ENCODE measurements at regions not wholly inside any gene's neighbourhood (a gene's known extent, or its start where the extent isn't known, plus 50 kb on each side); places are given as distances from the start of the nearest gene placed in this dataset.

DNA sequence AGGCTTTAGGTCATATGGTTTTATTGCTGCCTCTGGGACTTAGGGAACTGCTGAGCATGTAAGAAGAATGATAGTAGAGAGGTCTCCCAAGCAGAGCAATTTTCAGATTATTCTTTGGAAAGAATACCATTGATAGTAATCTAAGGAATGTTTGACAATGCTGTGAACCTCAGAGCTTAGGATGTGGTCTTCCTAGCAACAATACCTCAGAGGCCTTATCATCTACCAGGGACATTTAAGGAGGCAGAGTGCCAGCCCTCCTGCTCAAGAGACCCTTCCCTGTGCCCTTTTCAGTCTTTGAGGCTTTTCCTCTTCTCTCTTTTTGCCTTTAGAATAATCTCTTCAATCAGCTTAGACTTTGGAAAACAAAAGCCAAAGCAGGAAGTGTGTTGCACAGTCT lies 272.1 kb downstream of the OXSM start:
- Histone ChIP-seq H3F3A (ENCODE audit: insufficient read depth, low read length, poor library complexity, severe bottlenecking) (no peaks in the 10 kb centered on the region), H4K20me1 (ENCODE audit: insufficient read depth) (no peaks in the 10 kb centered on the region), H3K36me3 (ENCODE audit: insufficient read depth, low read length) (no peaks in the 10 kb centered on the region), H3K9ac (ENCODE audit: low read length) (no peak overlapping the region), H3K27ac (ENCODE audit: low read length) (no peak overlapping the region), H3K27me3 (ENCODE audit: insufficient read depth, low read depth, low read length) (no peaks in the 10 kb centered on the region), H3K4me2 (ENCODE audit: low read length) (no peak overlapping the region), H3K79me2 (replicated peaks; ENCODE audit: insufficient read depth, low read length) (no peaks in the 10 kb centered on the region), H3K4me3 (ENCODE audit: low read length) (no peak overlapping the region), H3K9me3 (ENCODE audit: low read length) (no peaks in the 10 kb centered on the region), H2AFZ (ENCODE audit: low read depth, low read length) (no peak overlapping the region), H3K9me2 (ENCODE audit: insufficient read depth, low read length) (no peaks in the 10 kb centered on the region)
- TF ChIP-seq EZH2 (IDR thresholded peaks at IDR 0.05; ENCODE audit: borderline replicate concordance, insufficient read depth, low read length, poor library complexity, severe bottlenecking) (no peak), POLR2AphosphoS5 (IDR thresholded peaks at IDR 0.05) (no peak), RAD21 (conservative IDR thresholded peaks at IDR 0.05) (no peak), EP300 (conservative IDR thresholded peaks at IDR 0.05; ENCODE audit: poor library complexity, severe bottlenecking) (no peak), TAF1 (IDR thresholded peaks at IDR 0.05; ENCODE audit: low read depth) (no peak), MXI1 (conservative IDR thresholded peaks at IDR 0.05; ENCODE audit: poor library complexity, severe bottlenecking) (no peak), SMC3 (conservative IDR thresholded peaks at IDR 0.05; ENCODE audit: poor library complexity) (no peak)
- TF ChIP-seq, protein P1, sequence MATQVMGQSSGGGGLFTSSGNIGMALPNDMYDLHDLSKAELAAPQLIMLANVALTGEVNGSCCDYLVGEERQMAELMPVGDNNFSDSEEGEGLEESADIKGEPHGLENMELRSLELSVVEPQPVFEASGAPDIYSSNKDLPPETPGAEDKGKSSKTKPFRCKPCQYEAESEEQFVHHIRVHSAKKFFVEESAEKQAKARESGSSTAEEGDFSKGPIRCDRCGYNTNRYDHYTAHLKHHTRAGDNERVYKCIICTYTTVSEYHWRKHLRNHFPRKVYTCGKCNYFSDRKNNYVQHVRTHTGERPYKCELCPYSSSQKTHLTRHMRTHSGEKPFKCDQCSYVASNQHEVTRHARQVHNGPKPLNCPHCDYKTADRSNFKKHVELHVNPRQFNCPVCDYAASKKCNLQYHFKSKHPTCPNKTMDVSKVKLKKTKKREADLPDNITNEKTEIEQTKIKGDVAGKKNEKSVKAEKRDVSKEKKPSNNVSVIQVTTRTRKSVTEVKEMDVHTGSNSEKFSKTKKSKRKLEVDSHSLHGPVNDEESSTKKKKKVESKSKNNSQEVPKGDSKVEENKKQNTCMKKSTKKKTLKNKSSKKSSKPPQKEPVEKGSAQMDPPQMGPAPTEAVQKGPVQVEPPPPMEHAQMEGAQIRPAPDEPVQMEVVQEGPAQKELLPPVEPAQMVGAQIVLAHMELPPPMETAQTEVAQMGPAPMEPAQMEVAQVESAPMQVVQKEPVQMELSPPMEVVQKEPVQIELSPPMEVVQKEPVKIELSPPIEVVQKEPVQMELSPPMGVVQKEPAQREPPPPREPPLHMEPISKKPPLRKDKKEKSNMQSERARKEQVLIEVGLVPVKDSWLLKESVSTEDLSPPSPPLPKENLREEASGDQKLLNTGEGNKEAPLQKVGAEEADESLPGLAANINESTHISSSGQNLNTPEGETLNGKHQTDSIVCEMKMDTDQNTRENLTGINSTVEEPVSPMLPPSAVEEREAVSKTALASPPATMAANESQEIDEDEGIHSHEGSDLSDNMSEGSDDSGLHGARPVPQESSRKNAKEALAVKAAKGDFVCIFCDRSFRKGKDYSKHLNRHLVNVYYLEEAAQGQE (IDR thresholded peaks at IDR 0.05; ENCODE audit: borderline replicate concordance) = no peak
- TF ChIP-seq, protein P2, sequence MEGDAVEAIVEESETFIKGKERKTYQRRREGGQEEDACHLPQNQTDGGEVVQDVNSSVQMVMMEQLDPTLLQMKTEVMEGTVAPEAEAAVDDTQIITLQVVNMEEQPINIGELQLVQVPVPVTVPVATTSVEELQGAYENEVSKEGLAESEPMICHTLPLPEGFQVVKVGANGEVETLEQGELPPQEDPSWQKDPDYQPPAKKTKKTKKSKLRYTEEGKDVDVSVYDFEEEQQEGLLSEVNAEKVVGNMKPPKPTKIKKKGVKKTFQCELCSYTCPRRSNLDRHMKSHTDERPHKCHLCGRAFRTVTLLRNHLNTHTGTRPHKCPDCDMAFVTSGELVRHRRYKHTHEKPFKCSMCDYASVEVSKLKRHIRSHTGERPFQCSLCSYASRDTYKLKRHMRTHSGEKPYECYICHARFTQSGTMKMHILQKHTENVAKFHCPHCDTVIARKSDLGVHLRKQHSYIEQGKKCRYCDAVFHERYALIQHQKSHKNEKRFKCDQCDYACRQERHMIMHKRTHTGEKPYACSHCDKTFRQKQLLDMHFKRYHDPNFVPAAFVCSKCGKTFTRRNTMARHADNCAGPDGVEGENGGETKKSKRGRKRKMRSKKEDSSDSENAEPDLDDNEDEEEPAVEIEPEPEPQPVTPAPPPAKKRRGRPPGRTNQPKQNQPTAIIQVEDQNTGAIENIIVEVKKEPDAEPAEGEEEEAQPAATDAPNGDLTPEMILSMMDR (IDR thresholded peaks at IDR 0.05; ENCODE audit: poor library complexity, severe bottlenecking) = no peak

DNA sequence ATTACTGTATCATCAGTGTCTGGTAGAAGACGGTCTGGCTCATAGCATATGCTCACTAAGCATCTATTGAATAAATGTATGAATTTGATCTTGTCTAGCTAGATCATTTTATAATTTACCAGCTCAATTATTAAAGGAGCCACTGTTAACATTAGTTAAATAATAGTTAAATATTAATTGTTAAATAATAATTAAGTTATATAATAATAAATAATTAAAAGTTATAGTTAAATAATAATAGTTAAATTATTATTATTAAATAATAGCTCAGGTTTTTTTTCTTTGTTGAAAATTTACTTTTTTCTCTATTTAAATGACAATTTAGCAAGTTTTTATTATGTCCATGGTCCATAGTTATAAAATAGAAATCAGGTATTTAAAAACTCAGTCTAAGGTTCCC lies 274.4 kb downstream of the OXSM start:
- Histone ChIP-seq H3F3A (ENCODE audit: insufficient read depth, low read length, poor library complexity, severe bottlenecking) (no peaks in the 10 kb centered on the region), H3K9me2 (ENCODE audit: insufficient read depth, low read length) (no peaks in the 10 kb centered on the region)

More for the DNA sequence above, 274.4 kb downstream of the OXSM start:
- Histone ChIP-seq H3K4me2 (ENCODE audit: low read length) (no peak overlapping the region), H3K36me3 (ENCODE audit: insufficient read depth, low read length) (no peaks in the 10 kb centered on the region), H4K20me1 (ENCODE audit: insufficient read depth) (no peaks in the 10 kb centered on the region), H3K79me2 (replicated peaks; ENCODE audit: insufficient read depth, low read length) (no peaks in the 10 kb centered on the region), H3K27ac (ENCODE audit: low read length) (no peak overlapping the region), H3K9ac (ENCODE audit: low read length) (no peak overlapping the region), H3K4me3 (ENCODE audit: low read length) (no peak overlapping the region), H3K9me3 (ENCODE audit: low read length) (no peaks in the 10 kb centered on the region), H3K27me3 (ENCODE audit: insufficient read depth, low read depth, low read length) (no peaks in the 10 kb centered on the region), H2AFZ (ENCODE audit: low read depth, low read length) (no peak overlapping the region)
- TF ChIP-seq POLR2AphosphoS5 (IDR thresholded peaks at IDR 0.05) (no peak), TAF1 (IDR thresholded peaks at IDR 0.05; ENCODE audit: low read depth) (no peak), SMC3 (conservative IDR thresholded peaks at IDR 0.05; ENCODE audit: poor library complexity) (no peak), MXI1 (conservative IDR thresholded peaks at IDR 0.05; ENCODE audit: poor library complexity, severe bottlenecking) (no peak), RAD21 (conservative IDR thresholded peaks at IDR 0.05) (no peak), EP300 (conservative IDR thresholded peaks at IDR 0.05; ENCODE audit: poor library complexity, severe bottlenecking) (no peak), EZH2 (IDR thresholded peaks at IDR 0.05; ENCODE audit: borderline replicate concordance, insufficient read depth, low read length, poor library complexity, severe bottlenecking) (no peak)
- TF ChIP-seq, protein P2 (IDR thresholded peaks at IDR 0.05; ENCODE audit: poor library complexity, severe bottlenecking) = no peak
- TF ChIP-seq, protein P1 (IDR thresholded peaks at IDR 0.05; ENCODE audit: borderline replicate concordance) = no peak

Measured in neural cell (in vitro differentiated cells).